Right cardiac atrium (tissue), 5 donors: ENCODE measurements at regions not wholly inside any gene's neighbourhood (a gene's known extent, or its start where the extent isn't known, plus 50 kb on each side); places are given as distances from the start of the nearest gene placed in this dataset.
"Not testable (repeated sequence)": the region's sequence is repeated elsewhere in the genome, so short reads cannot be mapped to it uniquely, and the experiment has no call there.

ENCODE experiments used
- ATAC-seq, 2 donors: fragments of 200-7000 bp; cut with Tn5 transposase; one replicate each; pipeline versions ENCODE4 v1.8.0 to v1.9.1; 2020; ENCODE audit warnings: moderate library complexity in 2 of 2, mild to moderate bottlenecking in 1 of 2
- DNase-seq, 3 donors: peaks; one replicate each; pipeline ENCODE4 v3.0.0-alpha.2; 2020
- H3K27ac ChIP-seq: one replicate; pipeline ENCODE4 v1.5.1; 2013; ENCODE audit warnings: mild to moderate bottlenecking, low read length, control low read depth, moderate library complexity
- H3K27me3 ChIP-seq: one replicate; pipeline ENCODE4 v1.6.1; 2013; ENCODE audit not compliant: control insufficient read depth, insufficient read depth
- H3K4me1 ChIP-seq: one replicate; pipeline ENCODE4 v1.6.1; 2013; ENCODE audit warnings: low read length; ENCODE audit not compliant: control insufficient read depth, insufficient read depth
- H3K4me3 ChIP-seq: one replicate; pipeline ENCODE4 v1.5.1; 2013; ENCODE audit warnings: low read length, control low read depth
- H3K9me3 ChIP-seq: one replicate; pipeline ENCODE4 v1.6.1; 2013; ENCODE audit warnings: low read length; ENCODE audit not compliant: control insufficient read depth
- WGBS: extraction: QIAGEN DNeasy Blood & Tissue Kit; methylation state at CpG from one replicate; pipeline ENCODE4 v1.1.7; 2013; 5-methylcytosine and 5-hydroxymethylcytosine counted together
- intact Hi-C, 4 donors: fragments of 100-400 bp; cut with DNase I; formaldehyde crosslinking; loops; one replicate each; pipeline versions ENCODE4 v1.11.0 to v1.14.0; 2022 to 2023
- donor health status: healthy with polysubstance abuse.
- donor health status: DM: no; HTN: yes; CAD: no.
- donor health status: DM: no; HTN: no; CAD: no.
- donor health status: DM: no; HTN: yes; CAD: no; lungs with severe emphysema.
- donor health status: DM: yes; HTN: yes; CAD: no.

- Histone ChIP-seq H3K9me3 (no peaks in the 10 kb centered on the region), H3K4me3 (no peak overlapping the region), H3K4me1 (no peaks in the 10 kb centered on the region), H3K27ac (no peak overlapping the region), H3K27me3 (no peaks in the 10 kb centered on the region)
- 91% methylated on average over 14 of the region's 14 CpGs for WGBS
- intact Hi-C loops, result no loop called here
- ATAC-seq (no peak), DNase-seq (no peak)
These were observed 154.4 kb downstream of the GALR1 start for GRCh38 chr18:77403969-77404535.

GRCh38 chr18:77405096-77405495, 155.4 kb downstream of the GALR1 start:
- H3K27me3 ChIP-seq, result no peaks in the 10 kb centered on the region
- DNase-seq (no peak), ATAC-seq (no peak)
- H3K4me1 ChIP-seq, result no peaks in the 10 kb centered on the region
- H3K27ac ChIP-seq, result no peak overlapping the region
- intact Hi-C loops, result no loop called here
- no peak overlapping the region for H3K4me3 ChIP-seq
- WGBS, result 91% methylated on average over 11 of the region's 11 CpGs
- H3K9me3 ChIP-seq, result no peaks in the 10 kb centered on the region

GRCh38 chr18:77407733-77408132, 158.1 kb downstream of the GALR1 start:
- no peak overlapping the region for H3K4me3 ChIP-seq
- DNase-seq (no peak), ATAC-seq (no peak)
- 57% methylated on average over 6 of the region's 6 CpGs for WGBS
- H3K27me3 ChIP-seq, result no peaks in the 10 kb centered on the region
- H3K9me3 ChIP-seq, result no peaks in the 10 kb centered on the region
- no peaks in the 10 kb centered on the region for H3K4me1 ChIP-seq
- H3K27ac ChIP-seq, result no peak overlapping the region
- intact Hi-C loops, result no loop called here

GRCh38 chr18:77421546-77421945, 171.9 kb downstream of the GALR1 start:
- H3K4me1 ChIP-seq, intact Hi-C loops, H3K27me3 ChIP-seq, H3K27ac ChIP-seq, H3K9me3 ChIP-seq, ATAC-seq, DNase-seq, H3K4me3 ChIP-seq: not testable (repeated sequence)
- 93% methylated on average over 27 of the region's 28 CpGs for WGBS

- ATAC-seq (no peak), DNase-seq (no peak)
- H3K4me1 ChIP-seq, result no peaks in the 10 kb centered on the region
- H3K27me3 ChIP-seq, result no peaks in the 10 kb centered on the region
- WGBS, result 46% methylated on average over 7 of the region's 7 CpGs
- intact Hi-C loops, result no loop called here
- no peak overlapping the region for H3K4me3 ChIP-seq
- H3K27ac ChIP-seq, result no peak overlapping the region
- H3K9me3 ChIP-seq, result no peaks in the 10 kb centered on the region
These were observed 173.6 kb downstream of the GALR1 start for GRCh38 chr18:77422974-77423867.

GRCh38 chr18:77433076-77433475, 183.4 kb downstream of the GALR1 start:
- no peak for DNase-seq
- no peak overlapping the region for H3K27ac ChIP-seq
- H3K4me1 ChIP-seq, result no peaks in the 10 kb centered on the region
- no peak for ATAC-seq
- no peaks in the 10 kb centered on the region for H3K27me3 ChIP-seq
- intact Hi-C loops, result no loop called here
- no peaks in the 10 kb centered on the region for H3K9me3 ChIP-seq
- H3K4me3 ChIP-seq, result no peak overlapping the region
- 62% methylated on average over 1 of the region's 1 CpG for WGBS

- 43% methylated on average over 2 of the region's 2 CpGs for WGBS
- intact Hi-C loops, result no loop called here
- Histone ChIP-seq H3K4me3 (no peak overlapping the region), H3K27me3 (peaks cover 2% of the 10 kb centered on the region), H3K27ac (no peak overlapping the region), H3K4me1 (no peaks in the 10 kb centered on the region), H3K9me3 (no peaks in the 10 kb centered on the region)
- ATAC-seq (no peak), DNase-seq (no peak)
These were observed 190.2 kb downstream of the GALR1 start for GRCh38 chr18:77439888-77440287.

GRCh38 chr18:77442393-77442792, 192.7 kb downstream of the GALR1 start:
- ATAC-seq, result no peak

GRCh38 chr18:77444385-77444784, 194.7 kb downstream of the GALR1 start:
- 92% methylated on average over 10 of the region's 10 CpGs for WGBS
- intact Hi-C loops, result no loop called here
- H3K4me3 ChIP-seq, result no peak overlapping the region
- no peak for ATAC-seq
- H3K4me1 ChIP-seq, result no peaks in the 10 kb centered on the region
- peaks cover 2% of the 10 kb centered on the region for H3K27me3 ChIP-seq
- H3K27ac ChIP-seq, result no peak overlapping the region
- no peaks in the 10 kb centered on the region for H3K9me3 ChIP-seq
- no peak for DNase-seq

More at GRCh38 chr18:77442393-77442792, 192.7 kb downstream of the GALR1 start:
- intact Hi-C loops, result no loop called here
- Histone ChIP-seq H3K9me3 (no peaks in the 10 kb centered on the region), H3K4me1 (no peaks in the 10 kb centered on the region), H3K27me3 (peaks cover 2% of the 10 kb centered on the region), H3K27ac (no peak overlapping the region), H3K4me3 (no peak overlapping the region)
- no peak for DNase-seq
- 78% methylated on average over 6 of the region's 6 CpGs for WGBS

GRCh38 chr18:77448046-77448445, 198.4 kb downstream of the GALR1 start:
- Histone ChIP-seq H3K4me1 (no peaks in the 10 kb centered on the region), H3K27me3 (no peaks in the 10 kb centered on the region), H3K9me3 (no peaks in the 10 kb centered on the region), H3K27ac (no peak overlapping the region), H3K4me3 (no peak overlapping the region)
- DNase-seq (no peak), ATAC-seq (no peak)
- intact Hi-C loops, result no loop called here
- WGBS, result 57% methylated on average over 6 of the region's 6 CpGs

- ATAC-seq (no peak), DNase-seq (no peak)
- H3K9me3 ChIP-seq, result no peaks in the 10 kb centered on the region
- no peaks in the 10 kb centered on the region for H3K4me1 ChIP-seq
- intact Hi-C loops, result no loop called here
- no peak overlapping the region for H3K27ac ChIP-seq
- WGBS, result 96% methylated on average over 2 of the region's 2 CpGs
- H3K27me3 ChIP-seq, result no peaks in the 10 kb centered on the region
- H3K4me3 ChIP-seq, result no peak overlapping the region
These were observed 205.4 kb downstream of the GALR1 start for GRCh38 chr18:77455004-77455403.
